ENCODE measurements at regions not wholly inside any gene's neighbourhood (a gene's known extent, or its start where the extent isn't known, plus 50 kb on each side); places are given as distances from the start of the nearest gene placed in this dataset.
"Not testable (repeated sequence)": the region's sequence is repeated elsewhere in the genome, so short reads cannot be mapped to it uniquely, and the experiment has no call there.

DNA sequence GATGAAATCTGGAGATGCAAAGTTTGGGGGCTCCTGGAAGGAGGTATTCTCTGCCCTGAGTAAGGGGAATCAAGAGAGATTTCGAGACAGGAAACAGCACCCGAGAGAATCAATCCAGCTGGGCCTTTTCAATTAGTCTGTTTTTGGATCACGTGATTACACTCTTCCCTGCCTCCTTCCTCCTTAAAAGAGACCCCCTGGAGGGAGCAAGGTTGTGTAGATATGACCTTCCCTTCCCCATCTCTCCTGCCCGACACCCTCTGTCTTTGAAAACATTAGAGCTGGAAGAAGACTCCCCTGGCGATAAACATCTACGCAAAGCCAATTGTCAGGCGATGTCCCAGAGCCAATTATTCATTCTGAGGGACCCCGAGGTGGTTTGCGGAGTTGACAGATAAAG lies 407.9 kb downstream of the MIAT start:
- no peak overlapping the region for H3K27ac ChIP-seq

DNA sequence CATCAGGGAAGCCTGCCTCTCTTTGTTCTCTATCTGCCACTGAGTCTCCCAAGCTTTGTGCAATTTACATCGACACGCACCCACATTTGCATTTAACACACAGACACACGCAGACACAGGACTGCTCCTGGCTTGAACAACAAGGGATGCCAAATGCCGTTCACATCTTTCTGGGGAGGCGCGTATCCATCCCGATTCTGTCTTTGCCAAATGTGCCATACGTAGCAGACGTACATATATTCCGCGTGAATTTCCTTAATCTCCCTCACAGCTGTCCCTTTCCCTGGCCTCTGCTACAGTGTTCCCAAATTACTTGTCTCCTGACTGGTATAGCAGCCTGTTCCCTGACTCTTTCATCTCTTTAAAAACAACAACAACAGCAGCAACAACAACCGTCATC lies 409.5 kb downstream of the MIAT start:
- Histone ChIP-seq H3K27ac (no peak overlapping the region), H3K4me3 (no peak overlapping the region), H3K4me1 (replicated peaks in 1 of 2) (peaks cover 51 to 54% of the 10 kb centered on the region in 2 donors)
- ATAC-seq (replicated peaks in 6 of 8): no peak
- WGBS, 10 experiments: 0 to 100% (median 79%) methylated on average over 1 to 11 of the region's 12 CpGs; no CpG with 5 or more reads in 2 of the 10 experiments
- in situ Hi-C loops (cut with MboI; ENCODE audit: low pct_unique_long_range_greater_than_20kb in 2 of 9, low sequenced_read_pairs in 9 of 9, unreplicated experiment in 9 of 9): no loop called here

More for the DNA sequence above, 407.9 kb downstream of the MIAT start:
- in situ Hi-C loops (cut with MboI; ENCODE audit: low pct_unique_long_range_greater_than_20kb in 2 of 9, low sequenced_read_pairs in 9 of 9, unreplicated experiment in 9 of 9): no loop called here
- H3K4me1 ChIP-seq (replicated peaks in 1 of 2): peaks cover 48 to 50% of the 10 kb centered on the region in 2 donors
- peak in 4 of 8 experiments; percentile 11 to 49 (median 48) for ATAC-seq (replicated peaks in 6 of 8)
- 9 to 87% (median 54%) methylated on average over 4 to 8 of the region's 9 CpGs; no CpG with 5 or more reads in 2 of the 10 experiments for WGBS, 10 experiments
- H3K4me3 ChIP-seq: no peak overlapping the region

DNA sequence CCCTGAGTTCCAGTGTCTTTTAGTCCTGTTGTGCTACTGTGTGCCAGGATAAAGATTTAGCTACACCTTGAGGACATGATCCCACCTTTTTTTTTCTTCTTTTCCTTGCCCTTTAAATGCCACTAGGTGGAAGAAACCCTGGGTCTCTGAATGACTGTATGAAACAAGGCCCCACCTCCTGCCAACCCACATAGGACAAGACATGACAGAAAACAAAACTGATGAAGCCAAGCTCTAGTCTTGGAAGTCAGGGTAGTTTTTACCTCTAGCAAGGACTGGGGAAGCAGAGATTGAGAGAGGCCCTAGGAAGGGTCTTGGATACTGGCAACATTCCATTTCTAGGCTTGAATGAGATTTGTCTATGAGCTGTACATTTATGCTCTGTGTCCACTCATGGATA lies 410.7 kb downstream of the MIAT start:
- in situ Hi-C loops (cut with MboI; ENCODE audit: low pct_unique_long_range_greater_than_20kb in 2 of 9, low sequenced_read_pairs in 9 of 9, unreplicated experiment in 9 of 9): no loop called here
- H3K4me3 ChIP-seq: no peak overlapping the region
- H3K4me1 ChIP-seq (replicated peaks in 1 of 2): peaks cover 50% of the 10 kb centered on the region in 2 donors
- H3K27ac ChIP-seq: no peak overlapping the region
- ATAC-seq (replicated peaks in 6 of 8): no peak

DNA sequence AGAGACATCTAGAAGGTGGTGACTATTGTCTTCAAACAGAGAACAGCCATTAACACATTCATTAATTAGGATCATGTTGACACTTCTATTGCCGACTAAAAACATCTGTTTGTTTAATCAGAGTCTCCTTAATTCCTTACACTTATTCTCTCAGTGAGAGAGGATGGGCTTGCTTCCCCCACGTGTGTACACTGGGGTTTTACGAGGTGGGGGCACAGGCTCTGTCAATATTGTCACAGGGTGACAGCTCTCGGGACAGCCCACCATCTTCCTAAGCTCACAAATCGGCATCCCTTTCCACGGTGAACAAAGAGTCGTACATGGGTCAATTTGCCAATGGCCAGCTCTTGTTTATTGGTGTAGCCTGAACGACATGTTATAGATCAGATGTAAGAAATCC lies 413.2 kb downstream of the MIAT start:
- Histone ChIP-seq H3K4me3 (no peak overlapping the region), H3K27ac (no peak overlapping the region), H3K4me1 (replicated peaks in 1 of 2) (peaks cover 36 to 43% of the 10 kb centered on the region in 2 donors)
- in situ Hi-C loops (cut with MboI; ENCODE audit: low pct_unique_long_range_greater_than_20kb in 2 of 9, low sequenced_read_pairs in 9 of 9, unreplicated experiment in 9 of 9): no loop called here
- peak in 3 of 8 experiments; percentile 55 to 87 (median 66) for ATAC-seq (replicated peaks in 6 of 8)
- 19 to 77% (median 31%) methylated on average over 2 to 8 of the region's 8 CpGs; no CpG with 5 or more reads in 3 of the 10 experiments for WGBS, 10 experiments

DNA sequence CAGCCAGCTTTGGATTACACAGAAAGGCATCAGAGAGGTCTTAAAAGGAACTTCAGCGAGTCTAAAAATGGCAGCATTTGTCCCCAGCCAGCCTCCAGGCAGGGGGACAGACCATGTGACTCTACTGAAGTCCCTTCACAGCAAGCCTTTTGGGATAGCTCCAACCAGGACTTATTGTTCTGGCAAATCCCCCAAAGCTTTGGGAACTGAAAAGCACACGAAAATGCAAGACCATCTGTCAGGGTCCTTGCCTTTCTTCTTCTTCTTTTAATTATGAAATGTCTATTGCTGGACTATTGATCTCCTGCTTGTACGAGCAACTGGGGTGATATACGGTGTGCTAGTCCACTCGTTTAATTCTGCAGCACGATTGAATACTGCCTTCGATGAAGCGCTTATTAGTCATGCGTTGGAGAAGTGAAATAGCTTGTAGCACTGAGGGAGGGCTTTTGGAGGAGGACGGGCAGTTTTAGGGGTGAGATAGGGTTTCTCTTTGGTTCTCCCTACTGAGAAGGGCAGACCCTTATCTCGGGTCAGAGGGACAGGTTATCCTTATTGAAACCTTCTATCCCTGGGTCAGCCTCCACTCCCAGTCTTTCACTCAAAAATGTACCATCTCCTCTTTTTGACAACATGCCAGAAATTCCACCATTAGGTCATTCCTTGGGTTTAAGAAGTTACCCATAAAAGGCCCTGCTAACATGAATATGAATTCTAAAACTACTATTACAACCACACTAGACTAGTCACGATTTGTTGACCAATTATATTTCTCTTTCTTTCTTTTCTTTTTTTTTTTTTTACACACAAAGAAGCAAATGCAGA lies 416.4 kb downstream of the MIAT start:
- Histone ChIP-seq H3K27ac (peak overlapping the region; percentile 16 to 28), H3K4me1 (replicated peaks in 1 of 2) (peaks cover 22 to 33% of the 10 kb centered on the region in 2 donors), H3K4me3 (no peak overlapping the region)
- 13 to 70% (median 53%) methylated on average over 1 to 11 of the region's 12 CpGs for WGBS, 10 experiments
- ATAC-seq (replicated peaks in 6 of 8): peak in 5 of 8 experiments; percentile 54 to 91 (median 67)
- in situ Hi-C loops (cut with MboI; ENCODE audit: low pct_unique_long_range_greater_than_20kb in 2 of 9, low sequenced_read_pairs in 9 of 9, unreplicated experiment in 9 of 9): no loop called here

DNA sequence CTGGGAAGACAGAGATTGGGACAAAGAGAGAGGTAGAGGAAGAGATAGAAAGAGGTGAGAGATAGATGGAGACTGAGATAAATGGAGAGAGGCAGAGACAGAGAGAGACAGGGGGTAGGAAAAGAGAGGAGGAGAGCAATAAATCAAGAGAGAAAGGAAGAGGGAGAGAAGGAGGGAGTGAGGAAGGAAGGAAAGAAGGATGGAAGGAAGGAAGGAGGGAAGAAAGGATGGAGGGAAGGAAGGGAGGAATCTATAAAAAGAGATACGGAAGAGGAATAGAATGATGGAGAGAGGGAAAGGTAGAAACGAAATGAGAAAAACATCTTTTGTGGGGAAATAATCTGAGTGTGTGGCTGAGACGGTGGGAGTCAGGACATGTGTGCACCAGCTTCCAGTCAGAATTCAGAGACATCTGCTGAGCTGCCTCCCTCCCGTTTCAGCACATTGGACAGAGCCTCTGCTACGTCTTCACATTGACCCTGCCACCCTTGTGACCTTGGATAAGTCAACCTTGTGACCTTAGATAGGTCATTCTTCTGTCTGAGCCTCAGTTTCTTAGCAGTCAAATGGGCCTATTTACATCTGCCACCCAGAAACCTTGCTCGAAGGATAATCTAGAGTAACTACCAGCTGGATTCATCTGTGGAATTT lies 417.8 kb downstream of the MIAT start:
- in situ Hi-C loops (cut with MboI; ENCODE audit: low pct_unique_long_range_greater_than_20kb in 2 of 9, low sequenced_read_pairs in 9 of 9, unreplicated experiment in 9 of 9): no loop called here
- peaks cover 25 to 36% of the 10 kb centered on the region in 2 donors for H3K4me1 ChIP-seq (replicated peaks in 1 of 2)
- no peak overlapping the region for H3K4me3 ChIP-seq
- WGBS, 10 experiments: 14 to 76% (median 52%) methylated on average over 2 to 6 of the region's 6 CpGs
- no peak overlapping the region for H3K27ac ChIP-seq
- ATAC-seq (replicated peaks in 6 of 8): peak in 1 of 8 experiments; percentile 29

DNA sequence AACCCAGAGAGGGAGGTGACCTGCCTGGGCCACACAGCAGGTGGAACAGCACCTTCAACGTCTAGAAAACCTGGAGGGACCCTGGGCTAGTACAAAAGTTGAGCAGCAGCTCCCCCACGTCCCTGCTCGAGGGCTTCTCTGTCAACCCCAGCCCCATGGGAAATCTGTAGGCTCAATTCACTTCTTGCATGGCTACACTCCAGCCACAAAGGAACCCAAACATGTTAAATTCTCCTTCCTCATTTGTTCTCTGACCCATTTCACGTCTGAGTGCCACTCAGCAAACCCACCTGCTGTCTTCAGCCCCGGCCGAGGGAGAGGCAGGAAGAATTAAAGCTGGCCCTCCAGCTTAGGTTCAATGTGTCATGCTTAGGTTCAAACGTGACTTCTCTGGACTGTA lies 418.5 kb downstream of the MIAT start:
- in situ Hi-C loops (cut with MboI; ENCODE audit: low pct_unique_long_range_greater_than_20kb in 2 of 9, low sequenced_read_pairs in 9 of 9, unreplicated experiment in 9 of 9): no loop called here
- no peak overlapping the region for H3K4me3 ChIP-seq
- H3K4me1 ChIP-seq (replicated peaks in 1 of 2): peaks cover 24 to 34% of the 10 kb centered on the region in 2 donors
- H3K27ac ChIP-seq: no peak overlapping the region
- no peak for ATAC-seq (replicated peaks in 6 of 8)
- WGBS, 10 experiments: 0 to 100% (median 35%) methylated on average over 1 to 6 of the region's 7 CpGs; no CpG with 5 or more reads in 4 of the 10 experiments

DNA sequence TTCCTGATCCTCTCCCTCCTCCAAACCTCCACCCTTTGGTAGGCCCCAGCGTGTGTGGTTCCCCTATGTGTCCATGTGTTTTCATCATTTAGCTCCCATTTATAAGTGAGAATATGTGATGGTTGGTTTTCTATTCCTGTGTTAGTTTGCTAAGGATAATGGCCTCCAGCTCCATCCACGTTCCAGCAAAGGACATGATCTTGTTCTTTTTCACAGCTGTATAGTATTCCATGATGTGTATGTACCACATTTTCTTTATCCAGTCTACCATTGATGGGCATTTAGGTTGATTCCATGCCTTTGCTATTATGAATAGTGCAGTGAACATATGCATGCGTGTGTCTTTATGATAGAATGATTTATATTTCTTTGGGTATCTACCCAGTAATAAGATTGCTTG lies 420.7 kb downstream of the MIAT start:
- ATAC-seq (replicated peaks in 6 of 8); H3K4me3 ChIP-seq; in situ Hi-C loops (cut with MboI; ENCODE audit: low pct_unique_long_range_greater_than_20kb in 2 of 9, low sequenced_read_pairs in 9 of 9, unreplicated experiment in 9 of 9); H3K27ac ChIP-seq: not testable (repeated sequence)
- H3K4me1 ChIP-seq (replicated peaks in 1 of 2): peaks cover 25 to 44% of the 10 kb centered on the region in 2 donors
- 38 to 100% (median 84%) methylated on average over 1 to 3 of the region's 3 CpGs for WGBS, 10 experiments

DNA sequence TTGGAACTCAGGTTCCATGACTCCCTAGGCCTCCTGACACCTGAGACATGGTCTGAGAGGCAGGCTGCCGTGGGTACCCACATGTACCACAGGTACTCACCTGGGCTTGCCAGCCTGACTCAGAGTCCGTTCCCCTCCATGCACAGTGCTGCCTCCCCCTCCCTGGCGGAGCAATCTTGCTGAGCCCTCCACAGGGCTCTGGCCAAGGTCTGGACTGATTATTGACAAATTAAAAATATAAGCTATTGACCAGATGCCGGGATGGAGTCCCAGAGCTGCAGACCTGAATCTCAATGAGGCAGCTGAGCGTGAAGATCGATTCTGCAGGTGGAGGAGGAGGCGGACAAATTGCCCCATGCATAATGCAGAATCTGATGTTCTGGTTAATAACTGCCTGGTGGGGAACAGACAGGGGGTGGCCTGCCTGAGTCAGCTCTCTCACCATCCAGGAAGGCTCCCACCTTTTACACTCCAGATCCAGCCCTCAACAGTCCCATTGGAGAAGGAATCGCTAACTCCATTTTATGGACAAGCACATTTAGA lies 422.7 kb downstream of the MIAT start:
- peaks cover 15 to 32% of the 10 kb centered on the region in 2 donors for H3K4me1 ChIP-seq (replicated peaks in 1 of 2)
- no peak overlapping the region for H3K4me3 ChIP-seq
- in situ Hi-C loops (cut with MboI; ENCODE audit: low pct_unique_long_range_greater_than_20kb in 2 of 9, low sequenced_read_pairs in 9 of 9, unreplicated experiment in 9 of 9): no loop called here
- ATAC-seq (replicated peaks in 6 of 8): peak in 5 of 8 experiments; percentile 53 to 94 (median 65)
- 54 to 86% (median 70%) methylated on average over 2 to 5 of the region's 8 CpGs; no CpG with 5 or more reads in 3 of the 10 experiments for WGBS, 10 experiments
- no peak overlapping the region for H3K27ac ChIP-seq

DNA sequence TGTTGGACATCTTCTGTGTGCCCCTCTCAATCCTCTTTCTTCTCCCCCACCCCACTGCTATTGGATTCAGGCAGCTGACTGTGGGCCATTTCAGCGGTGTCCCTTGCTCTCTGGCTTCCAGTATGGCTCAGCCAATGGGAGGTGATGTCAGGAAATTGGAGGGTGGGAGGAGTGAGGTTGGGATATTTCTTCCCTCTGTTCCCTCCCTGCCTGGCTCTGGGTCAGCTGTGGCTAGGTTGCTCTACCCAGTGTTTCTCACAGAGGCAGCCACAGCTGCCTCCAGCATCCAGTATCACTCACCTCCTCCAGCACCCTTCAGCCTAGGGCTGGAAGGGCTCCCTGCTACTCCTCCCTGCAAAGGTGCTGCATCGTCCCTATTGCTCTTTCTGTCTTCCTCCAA lies 423.5 kb downstream of the MIAT start:
- Histone ChIP-seq H3K4me3 (no peak overlapping the region), H3K4me1 (replicated peaks in 1 of 2) (peaks cover 15 to 32% of the 10 kb centered on the region in 2 donors), H3K27ac (no peak overlapping the region)
- in situ Hi-C loops (cut with MboI; ENCODE audit: low pct_unique_long_range_greater_than_20kb in 2 of 9, low sequenced_read_pairs in 9 of 9, unreplicated experiment in 9 of 9): no loop called here
- WGBS, 10 experiments: 40 to 70% (median 50%) methylated on average over 1 to 2 of the region's 2 CpGs; no CpG with 5 or more reads in 5 of the 10 experiments
- ATAC-seq (replicated peaks in 6 of 8): peak in 5 of 8 experiments; percentile 48 to 74 (median 64)

DNA sequence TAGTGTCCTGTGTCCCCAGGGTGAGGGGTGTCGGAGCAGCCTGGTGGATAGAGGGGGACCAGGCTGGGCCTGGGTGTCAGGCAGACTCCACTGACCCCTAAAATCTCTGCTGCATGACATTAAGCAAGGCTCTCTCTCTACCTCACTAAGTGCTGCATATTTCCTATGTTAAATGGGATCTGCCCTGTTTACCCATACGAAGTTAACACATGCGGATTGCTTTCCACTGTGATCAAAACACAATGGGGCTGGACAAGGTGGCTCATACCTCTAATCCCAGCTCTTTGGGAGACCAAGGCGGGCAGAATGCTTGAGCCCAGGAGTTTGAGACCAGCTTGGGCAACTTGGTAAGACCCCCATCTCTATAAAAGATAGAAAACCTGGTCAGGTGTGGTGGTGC lies 426.2 kb downstream of the MIAT start:
- 30 to 94% (median 62%) methylated on average over 1 to 4 of the region's 4 CpGs; no CpG with 5 or more reads in 2 of the 10 experiments for WGBS, 10 experiments
- in situ Hi-C loops (cut with MboI; ENCODE audit: low pct_unique_long_range_greater_than_20kb in 2 of 9, low sequenced_read_pairs in 9 of 9, unreplicated experiment in 9 of 9): no loop called here
- H3K4me3 ChIP-seq: no peak overlapping the region

DNA sequence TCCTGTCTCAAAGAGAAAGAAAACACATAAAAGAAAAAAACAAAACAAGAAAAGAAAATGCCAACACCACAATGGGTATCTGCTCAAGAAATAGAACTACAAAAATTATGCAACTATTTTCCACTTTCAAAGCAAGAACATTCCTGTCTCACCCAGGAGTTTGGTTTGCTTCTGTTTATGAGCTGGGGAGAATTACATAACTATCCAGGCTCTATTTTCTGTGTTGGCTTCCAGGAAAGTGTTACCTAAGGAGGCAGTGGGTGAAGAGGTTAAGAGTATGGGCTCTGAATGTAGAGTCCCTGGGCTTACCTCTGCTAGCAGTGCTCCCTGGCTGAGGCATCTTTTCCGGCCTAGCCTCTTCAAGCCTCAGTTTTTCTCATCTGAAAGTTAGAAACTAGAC lies 426.7 kb downstream of the MIAT start:
- in situ Hi-C loops (cut with MboI; ENCODE audit: low pct_unique_long_range_greater_than_20kb in 2 of 9, low sequenced_read_pairs in 9 of 9, unreplicated experiment in 9 of 9): no loop called here
- H3K27ac ChIP-seq: no peak overlapping the region
- 40 to 100% (median 83%) methylated on average over 1 of the region's 1 CpG; no CpG with 5 or more reads in 4 of the 10 experiments for WGBS, 10 experiments
- no peak overlapping the region for H3K4me3 ChIP-seq
- ATAC-seq (replicated peaks in 6 of 8): no peak
- peaks cover 25 to 43% of the 10 kb centered on the region in 2 donors for H3K4me1 ChIP-seq (replicated peaks in 1 of 2)

More for the DNA sequence above, 426.2 kb downstream of the MIAT start:
- peak in 3 of 8 experiments; percentile 68 to 74 (median 69) for ATAC-seq (replicated peaks in 6 of 8)
- no peak overlapping the region for H3K27ac ChIP-seq
- peaks cover 25 to 43% of the 10 kb centered on the region in 2 donors for H3K4me1 ChIP-seq (replicated peaks in 1 of 2)

Measured in motor neuron (in vitro differentiated cells).